Uterus (tissue), 2 donors: ENCODE measurements at regions not wholly inside any gene's neighbourhood (a gene's known extent, or its start where the extent isn't known, plus 50 kb on each side); places are given as distances from the start of the nearest gene placed in this dataset.

Experiments
- CTCF ChIP-seq, 4 experiments: fragments of 200-600 bp in 2 of 4; fragments of 450-650 bp in 2 of 4; sonication (generic) in 2 of 4; IDR thresholded peaks; one replicate each; pipeline ENCODE4 v1.5.1; 2016 to 2019; ENCODE audit warnings: antibody characterized with exemption in 4 of 4, mild to moderate bottlenecking in 2 of 4, moderate library complexity in 1 of 4
- POLR2A ChIP-seq, 2 donors: fragments of 450-650 bp; IDR thresholded peaks; one replicate each; pipeline ENCODE4 v1.6.1; 2016; ENCODE audit warnings: antibody characterized with exemption in 2 of 2, mild to moderate bottlenecking in 1 of 2, moderate library complexity in 1 of 2

- TF ChIP-seq CTCF (IDR thresholded peaks at IDR 0.05): no peak
- TF ChIP-seq POLR2A (IDR thresholded peaks at IDR 0.05): no peak
Observed at GRCh38 chr3:81308306-81308705, 453.1 kb downstream of the GBE1 start.
